Suprapubic skin (tissue), 4 donors: ENCODE measurements at regions not wholly inside any gene's neighbourhood (a gene's known extent, or its start where the extent isn't known, plus 50 kb on each side); places are given as distances from the start of the nearest gene placed in this dataset.

Experiments used
- DNase-seq, 2 donors: peaks; one replicate each; pipeline ENCODE4 v3.0.0-alpha.2; 2019; ENCODE audit warnings: low spot score in 2 of 2
- H3K27ac ChIP-seq: fragments of 200-600 bp; sonication (generic); one replicate; pipeline ENCODE4 v1.5.1; 2019
- H3K27me3 ChIP-seq: fragments of 200-600 bp; sonication (generic); one replicate; pipeline ENCODE4 v1.5.1; 2019
- H3K36me3 ChIP-seq: fragments of 200-600 bp; sonication (generic); one replicate; pipeline ENCODE4 v1.5.1; 2019
- H3K4me1 ChIP-seq: fragments of 200-600 bp; sonication (generic); one replicate; pipeline ENCODE4 v1.5.1; 2019
- H3K4me3 ChIP-seq: fragments of 200-600 bp; sonication (generic); one replicate; pipeline ENCODE4 v1.5.1; 2019; ENCODE audit warnings: mild to moderate bottlenecking
- H3K9me3 ChIP-seq: fragments of 200-600 bp; sonication (generic); one replicate; pipeline ENCODE4 v1.5.1; 2019
- CTCF ChIP-seq, 2 donors: fragments of 200-600 bp in 1 of 2; fragments of 450-650 bp in 1 of 2; sonication (generic) in 1 of 2; IDR thresholded peaks; one replicate each; pipeline ENCODE4 v1.5.1; 2016 to 2019; ENCODE audit warnings: antibody characterized with exemption in 2 of 2, mild to moderate bottlenecking in 1 of 2, moderate library complexity in 1 of 2
- EP300 ChIP-seq: sonication (generic); formaldehyde crosslinking; IDR thresholded peaks from one replicate; pipeline ENCODE4 v1.6.1; 2017; ENCODE audit warnings: antibody characterized with exemption
- POLR2A ChIP-seq, 2 donors: fragments of 450-650 bp; IDR thresholded peaks; one replicate each; pipeline ENCODE4 v1.6.1; 2017; ENCODE audit warnings: antibody characterized with exemption in 2 of 2, mild to moderate bottlenecking in 2 of 2, moderate library complexity in 2 of 2
- POLR2AphosphoS5 ChIP-seq, 3 donors: sonication (generic); formaldehyde crosslinking; IDR thresholded peaks; one replicate each; pipeline ENCODE4 v1.6.1; 2017; ENCODE audit warnings: antibody characterized with exemption in 3 of 3
- WGBS: methylation state at CpG from one replicate; pipeline ENCODE4 v1.1.5; 2018; 5-methylcytosine and 5-hydroxymethylcytosine counted together

DNA sequence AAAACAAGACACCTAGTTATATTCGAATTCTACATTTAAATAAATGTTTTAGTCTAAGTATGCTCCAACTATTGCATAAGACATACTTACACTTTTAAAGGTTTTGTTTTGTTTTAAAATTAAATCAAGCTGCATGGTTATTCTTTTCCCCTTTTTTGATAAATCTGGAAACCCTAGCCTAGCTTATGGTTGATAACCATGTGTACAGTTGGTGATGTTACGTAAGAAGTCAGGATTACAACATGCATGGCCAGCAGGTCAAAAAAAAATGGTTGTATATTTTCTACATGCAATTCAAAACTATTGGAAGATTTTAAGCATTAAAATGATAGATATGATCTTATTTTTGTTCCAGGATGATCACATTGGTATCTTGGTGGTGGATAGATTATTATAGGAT lies 1600.6 kb downstream of the PLA2G4A start:
- no peaks in the 10 kb centered on the region for H3K9me3 ChIP-seq
- no peaks in the 10 kb centered on the region for H3K27me3 ChIP-seq
- no peaks in the 10 kb centered on the region for H3K36me3 ChIP-seq
- 87% methylated on average over 2 of the region's 2 CpGs for WGBS
- TF ChIP-seq EP300 = no peak
- TF ChIP-seq CTCF (IDR thresholded peaks at IDR 0.05) = no peak
- TF ChIP-seq POLR2A (IDR thresholded peaks at IDR 0.05) = no peak
- TF ChIP-seq POLR2AphosphoS5 (IDR thresholded peaks at IDR 0.05) = no peak
- no peaks in the 10 kb centered on the region for H3K4me1 ChIP-seq
- no peak overlapping the region for H3K27ac ChIP-seq
- no peak overlapping the region for H3K4me3 ChIP-seq
- no peak for DNase-seq

DNA sequence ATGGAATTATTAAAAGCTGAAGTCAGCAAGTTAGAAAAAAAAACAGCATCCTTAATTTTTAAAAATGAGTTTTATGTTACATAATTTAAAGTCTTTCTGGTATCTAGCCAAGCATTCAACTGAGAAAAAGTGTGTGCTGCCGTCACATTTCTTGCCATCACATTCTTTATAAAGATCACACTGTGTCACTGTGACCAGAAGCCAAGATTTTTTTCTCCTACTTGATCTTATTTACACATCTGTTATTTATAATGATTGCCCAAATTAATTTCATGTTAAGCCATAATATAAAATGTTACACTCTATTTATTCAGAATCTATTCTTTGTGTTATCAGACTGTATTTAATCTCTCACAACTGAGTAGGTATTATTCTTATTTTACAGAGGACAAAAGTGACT lies 1603.7 kb downstream of the PLA2G4A start:
- H3K9me3 ChIP-seq = no peaks in the 10 kb centered on the region
- 35% methylated on average over 1 of the region's 1 CpG for WGBS
- no peak overlapping the region for H3K4me3 ChIP-seq
- H3K36me3 ChIP-seq = no peaks in the 10 kb centered on the region
- TF ChIP-seq POLR2AphosphoS5 (IDR thresholded peaks at IDR 0.05) (no peak), EP300 (no peak), POLR2A (IDR thresholded peaks at IDR 0.05) (no peak), CTCF (IDR thresholded peaks at IDR 0.05) (no peak)
- no peaks in the 10 kb centered on the region for H3K4me1 ChIP-seq
- no peak for DNase-seq
- no peaks in the 10 kb centered on the region for H3K27me3 ChIP-seq
- no peak overlapping the region for H3K27ac ChIP-seq

DNA sequence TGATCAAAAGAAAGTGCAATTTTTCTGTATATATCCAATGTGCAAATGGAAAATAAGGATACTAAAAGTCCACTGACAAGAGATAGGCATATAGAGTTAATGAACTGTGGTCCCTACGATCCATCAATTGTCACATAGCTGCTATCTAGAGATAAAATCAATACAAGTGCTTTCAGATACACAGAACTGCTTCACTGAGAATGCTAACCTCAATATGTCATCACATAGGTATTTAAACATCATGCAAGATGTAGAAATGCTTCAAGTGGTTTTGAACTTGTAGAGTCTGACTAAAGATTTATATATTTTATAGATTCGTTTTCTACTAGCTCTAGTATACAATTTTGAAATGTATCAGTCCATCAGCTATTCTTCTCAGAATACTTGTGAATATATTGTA lies 1604.7 kb downstream of the PLA2G4A start:
- Histone ChIP-seq H3K27me3 (no peaks in the 10 kb centered on the region), H3K9me3 (no peaks in the 10 kb centered on the region), H3K4me3 (no peak overlapping the region), H3K4me1 (no peaks in the 10 kb centered on the region), H3K27ac (no peak overlapping the region), H3K36me3 (no peaks in the 10 kb centered on the region)
- DNase-seq = no peak
- 43% methylated on average over 2 of the region's 2 CpGs for WGBS
- no peak for TF ChIP-seq CTCF (IDR thresholded peaks at IDR 0.05)
- TF ChIP-seq POLR2AphosphoS5 (IDR thresholded peaks at IDR 0.05) = no peak
- no peak for TF ChIP-seq POLR2A (IDR thresholded peaks at IDR 0.05)
- TF ChIP-seq EP300 = no peak

GRCh38 chr1:188444526-188444925 lies 1615.8 kb downstream of the PLA2G4A start:
- no peak for DNase-seq
- no peak overlapping the region for H3K4me3 ChIP-seq

DNA sequence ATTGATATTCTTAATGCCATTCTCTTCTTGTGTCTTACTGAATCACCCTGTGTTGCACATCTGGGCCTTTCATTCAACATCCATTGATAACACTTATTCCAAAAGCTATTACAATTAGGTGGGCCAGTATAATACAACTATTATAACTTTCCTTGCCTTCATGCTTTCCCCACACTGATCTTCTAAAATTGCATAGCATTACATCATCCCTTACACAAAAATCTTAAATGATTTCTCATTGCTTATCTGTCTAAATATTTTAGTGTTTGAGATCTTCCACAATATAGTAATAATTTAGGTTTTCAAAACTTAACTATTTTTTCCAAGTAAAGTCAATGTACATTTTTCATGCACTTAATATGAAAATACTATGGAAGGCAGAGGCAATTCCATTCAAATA lies 1634.1 kb downstream of the PLA2G4A start:
- Histone ChIP-seq H3K27me3 (no peaks in the 10 kb centered on the region), H3K36me3 (no peaks in the 10 kb centered on the region), H3K9me3 (no peaks in the 10 kb centered on the region), H3K4me3 (no peak overlapping the region), H3K27ac (no peak overlapping the region), H3K4me1 (no peaks in the 10 kb centered on the region)
- no peak for DNase-seq
- TF ChIP-seq POLR2A (IDR thresholded peaks at IDR 0.05) (no peak), EP300 (no peak)

More at GRCh38 chr1:188444526-188444925, 1615.8 kb downstream of the PLA2G4A start:
- no peak overlapping the region for H3K27ac ChIP-seq
- no peaks in the 10 kb centered on the region for H3K27me3 ChIP-seq
- no peaks in the 10 kb centered on the region for H3K36me3 ChIP-seq
- no peak for TF ChIP-seq POLR2A (IDR thresholded peaks at IDR 0.05)
- TF ChIP-seq CTCF (IDR thresholded peaks at IDR 0.05) = no peak
- no peak for TF ChIP-seq EP300
- TF ChIP-seq POLR2AphosphoS5 (IDR thresholded peaks at IDR 0.05) = no peak
- 40% methylated on average over 3 of the region's 3 CpGs for WGBS
- no peaks in the 10 kb centered on the region for H3K9me3 ChIP-seq
- no peaks in the 10 kb centered on the region for H3K4me1 ChIP-seq

- WGBS = 50% methylated on average over 2 of the region's 2 CpGs
- Histone ChIP-seq H3K36me3 (no peaks in the 10 kb centered on the region), H3K27me3 (no peaks in the 10 kb centered on the region), H3K27ac (no peak overlapping the region), H3K9me3 (no peaks in the 10 kb centered on the region), H3K4me3 (no peak overlapping the region), H3K4me1 (no peaks in the 10 kb centered on the region)
- no peak for TF ChIP-seq CTCF (IDR thresholded peaks at IDR 0.05)
- TF ChIP-seq EP300 = no peak
- no peak for TF ChIP-seq POLR2AphosphoS5 (IDR thresholded peaks at IDR 0.05)
- no peak for TF ChIP-seq POLR2A (IDR thresholded peaks at IDR 0.05)
- DNase-seq = no peak
Measured at GRCh38 chr1:188463919-188464318, 1635.2 kb downstream of the PLA2G4A start.
